NAMALWA (cell line): ENCODE measurements at regions not wholly inside any gene's neighbourhood (a gene's known extent, or its start where the extent isn't known, plus 50 kb on each side); places are given as distances from the start of the nearest gene placed in this dataset.
"Not testable (repeated sequence)": the region's sequence is repeated elsewhere in the genome, so short reads cannot be mapped to it uniquely, and the experiment has no call there.

Experiments
- DNase-seq: peaks from one replicate; pipeline ENCODE4 v3.0.0-alpha.2; 2015; ENCODE audit warnings: low spot score

DNA sequence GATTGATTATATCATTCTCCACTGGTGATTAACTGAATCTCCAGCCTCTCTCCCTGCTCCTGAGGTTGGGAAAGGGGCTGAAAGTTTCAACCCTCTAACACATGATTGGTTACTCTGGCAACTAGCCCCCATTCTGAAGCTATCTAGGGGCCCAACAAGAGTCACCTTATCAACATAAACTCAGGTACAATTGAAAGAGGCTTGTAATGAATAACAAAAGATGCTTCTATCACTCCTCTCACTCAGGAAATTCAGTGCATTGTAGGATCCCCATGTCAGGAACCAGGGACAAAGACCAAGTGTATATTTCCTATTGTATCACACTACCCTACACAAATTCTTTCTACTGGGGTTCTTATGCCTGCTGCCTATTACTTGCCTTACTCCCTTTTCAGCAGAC is 123.9 kb upstream of the SLC13A1 start:
- no peak for DNase-seq

DNA sequence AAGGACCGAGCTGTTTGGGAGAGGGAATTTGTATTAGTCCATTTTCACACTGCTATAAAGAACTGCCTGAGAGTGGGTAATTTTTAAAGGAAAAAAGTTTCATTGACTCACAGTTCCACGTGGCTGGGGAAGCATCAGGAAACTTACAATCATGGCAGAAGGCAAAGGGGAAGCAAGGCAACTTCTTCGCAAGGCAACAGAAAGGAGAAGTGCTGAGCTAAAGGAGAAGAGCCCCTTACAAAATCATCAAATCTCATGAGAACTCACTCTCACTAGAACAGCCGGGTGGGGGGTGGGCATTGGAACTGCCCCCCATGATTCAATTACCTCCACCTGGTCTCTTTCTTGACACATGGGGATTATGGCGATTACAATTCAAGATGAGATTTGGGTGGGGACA is 121.8 kb upstream of the SLC13A1 start:
- not testable (repeated sequence) for DNase-seq

DNA sequence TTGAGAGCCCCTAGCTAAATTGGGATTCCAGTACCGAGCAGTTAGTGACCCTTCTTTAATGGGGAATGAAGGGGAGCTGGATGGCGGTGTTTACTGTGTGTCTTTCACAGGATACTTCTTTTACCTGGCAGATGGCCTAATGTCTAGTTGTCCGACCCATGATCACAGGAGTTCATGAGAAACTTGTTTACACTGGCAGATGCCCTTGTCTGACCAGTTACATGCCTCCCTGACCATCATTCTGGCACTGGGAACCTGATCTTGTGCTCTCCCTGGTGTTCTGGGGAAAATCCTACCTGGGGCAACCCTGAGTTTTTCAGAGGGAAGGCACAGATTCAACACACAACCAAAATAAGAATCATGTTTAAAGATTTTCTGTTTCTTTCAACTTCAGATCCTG is 120.1 kb upstream of the SLC13A1 start:
- DNase-seq: no peak

DNA sequence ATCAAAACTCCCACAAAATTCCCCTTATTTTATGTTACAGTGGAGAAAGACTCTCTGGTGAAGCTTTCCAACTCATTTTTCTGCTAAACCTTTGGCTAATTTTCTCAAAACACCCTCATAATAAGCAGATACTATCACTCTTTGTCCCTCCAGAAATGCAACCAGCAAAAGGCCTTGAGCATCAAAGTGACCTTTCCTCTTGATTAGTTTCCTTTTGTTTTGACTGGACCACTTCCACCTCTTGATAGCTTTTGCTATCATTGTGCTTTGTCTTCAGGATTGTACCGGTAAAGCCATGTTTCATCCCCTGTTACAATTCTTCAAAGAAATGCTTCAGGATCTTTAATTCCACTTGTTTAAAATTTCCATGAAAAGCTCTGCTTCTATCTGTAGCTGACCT is 115.1 kb upstream of the SLC13A1 start:
- DNase-seq: no peak

DNA sequence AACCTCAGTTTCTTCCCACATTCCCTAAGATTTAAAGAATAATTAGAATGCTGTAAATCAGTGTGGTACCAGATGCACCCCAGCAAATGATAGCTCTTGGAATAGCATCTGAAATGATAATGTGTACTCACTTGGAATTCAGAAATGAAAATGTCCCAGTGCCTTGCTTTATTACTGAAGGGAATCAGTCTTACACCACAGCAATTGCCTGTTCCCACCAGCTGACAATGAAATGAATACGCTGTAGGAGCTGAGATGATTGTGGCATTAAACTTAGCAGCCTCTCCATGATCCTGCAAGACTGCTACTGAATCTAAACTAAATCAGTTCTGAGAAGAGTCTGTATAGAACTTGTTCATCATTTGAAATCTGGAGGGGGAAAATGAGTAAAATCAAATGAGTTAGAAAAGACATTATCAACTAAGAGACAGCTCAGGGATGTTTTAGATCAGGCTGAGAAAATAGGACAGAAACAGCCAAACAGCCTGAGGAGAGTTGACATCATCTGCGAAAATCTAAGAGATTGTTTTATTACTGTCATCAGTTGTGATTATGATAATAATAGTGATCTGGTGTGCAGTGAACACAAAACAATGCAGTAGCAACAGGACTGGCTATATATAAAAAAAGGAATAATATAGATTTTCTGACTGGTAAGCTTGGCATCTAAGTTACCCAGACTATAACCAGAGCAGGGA is 108.6 kb upstream of the SLC13A1 start:
- no peak for DNase-seq

DNA sequence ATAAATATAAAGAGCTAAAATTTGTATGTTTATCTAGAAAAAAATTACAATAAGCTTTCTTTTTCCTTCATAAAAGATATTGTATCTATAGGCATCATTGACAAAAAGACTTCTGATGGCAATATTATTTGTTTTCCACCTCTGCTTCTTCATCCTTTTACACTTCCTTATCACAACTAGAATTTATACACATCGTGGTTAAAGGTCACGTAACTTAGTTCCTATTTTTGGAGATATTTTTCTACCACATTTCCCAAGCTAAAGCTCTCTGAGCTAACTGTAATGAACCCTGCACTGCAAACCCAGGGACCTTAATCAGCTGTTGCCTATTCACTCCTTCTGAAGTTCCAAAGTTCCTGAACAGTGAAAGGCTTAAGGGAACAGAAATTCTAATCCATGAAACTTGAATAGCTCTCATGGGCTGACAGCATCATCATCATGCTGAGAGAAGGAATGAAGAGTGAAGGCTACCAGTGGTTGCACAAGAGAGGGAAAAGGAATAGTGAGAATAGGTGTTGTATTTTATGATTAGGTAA is 106.1 kb upstream of the SLC13A1 start:
- no peak for DNase-seq

DNA sequence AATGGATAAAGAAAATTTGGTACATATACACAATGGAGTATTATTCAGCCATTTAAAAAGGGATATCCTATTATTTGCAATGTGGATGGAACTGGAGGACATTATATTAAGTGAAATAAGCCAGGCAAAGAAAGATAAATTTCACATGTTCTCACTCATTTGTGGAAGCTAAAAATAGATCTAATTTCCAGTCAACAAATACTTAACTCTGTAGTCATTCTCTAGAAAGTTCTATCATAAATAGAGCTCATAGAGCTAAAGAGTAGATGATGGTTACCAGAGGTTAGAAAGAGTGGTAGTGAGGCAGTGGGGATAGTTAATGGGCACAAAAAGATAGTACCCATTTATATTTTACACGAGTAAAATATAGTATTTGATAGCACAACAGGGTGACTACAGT is 104.2 kb upstream of the SLC13A1 start:
- no peak for DNase-seq

DNA sequence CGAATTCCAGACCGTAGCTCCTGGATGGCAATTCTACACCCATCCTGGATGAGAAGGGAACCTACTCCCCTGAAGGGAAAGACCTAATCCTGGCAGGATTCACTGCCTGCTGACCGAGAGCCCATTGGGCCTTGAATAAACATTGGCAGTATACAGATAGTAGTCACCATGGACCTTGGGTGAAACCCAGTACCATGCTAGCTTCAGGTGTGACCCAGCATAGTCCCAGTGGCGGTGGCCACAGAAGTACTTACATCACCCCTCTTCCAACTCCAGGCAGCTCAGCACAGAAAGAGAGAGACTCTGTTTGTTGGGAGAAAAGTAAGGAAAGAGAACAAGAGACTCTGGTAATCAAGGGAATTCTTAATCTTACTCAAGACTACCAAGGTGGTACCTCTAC is 97.2 kb upstream of the SLC13A1 start:
- DNase-seq: no peak

DNA sequence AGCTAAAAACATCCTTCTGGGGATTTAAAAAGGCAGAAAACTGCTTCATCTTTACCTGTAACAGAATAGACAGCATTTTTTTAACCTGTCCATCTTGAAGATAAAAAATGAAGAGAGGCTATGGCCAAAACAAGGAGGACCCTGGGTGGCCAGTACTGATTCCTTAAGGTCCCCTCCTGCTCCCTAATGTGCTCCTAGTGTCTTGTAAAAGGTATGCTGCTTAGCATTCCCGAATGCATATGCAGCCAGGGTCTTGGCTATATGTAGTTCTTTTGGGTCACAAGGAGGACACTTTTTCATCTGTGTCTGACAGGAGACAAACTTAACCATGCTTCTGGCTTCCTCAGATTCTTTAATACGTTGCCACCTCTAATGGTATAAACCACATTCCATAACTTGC is 93.9 kb upstream of the SLC13A1 start:
- no peak for DNase-seq

DNA sequence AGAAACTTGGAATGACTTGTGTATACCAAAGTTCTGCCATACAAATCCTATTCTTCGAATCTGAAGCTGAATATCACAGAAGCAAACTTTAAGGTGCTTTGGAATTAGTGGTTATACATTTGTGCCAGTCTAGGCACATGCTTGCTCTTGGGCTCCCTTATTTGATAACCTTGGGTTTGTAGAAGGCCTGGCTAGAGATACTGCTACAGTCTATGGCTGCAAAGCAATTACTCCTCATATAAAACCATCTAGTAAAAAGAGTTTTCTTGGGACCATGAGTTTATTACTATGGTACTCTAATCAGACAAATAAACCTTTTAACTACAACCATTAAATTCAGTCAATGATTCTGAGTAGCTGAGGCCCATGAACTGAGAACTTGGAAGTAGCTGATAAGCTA is 92.5 kb upstream of the SLC13A1 start:
- DNase-seq: no peak

DNA sequence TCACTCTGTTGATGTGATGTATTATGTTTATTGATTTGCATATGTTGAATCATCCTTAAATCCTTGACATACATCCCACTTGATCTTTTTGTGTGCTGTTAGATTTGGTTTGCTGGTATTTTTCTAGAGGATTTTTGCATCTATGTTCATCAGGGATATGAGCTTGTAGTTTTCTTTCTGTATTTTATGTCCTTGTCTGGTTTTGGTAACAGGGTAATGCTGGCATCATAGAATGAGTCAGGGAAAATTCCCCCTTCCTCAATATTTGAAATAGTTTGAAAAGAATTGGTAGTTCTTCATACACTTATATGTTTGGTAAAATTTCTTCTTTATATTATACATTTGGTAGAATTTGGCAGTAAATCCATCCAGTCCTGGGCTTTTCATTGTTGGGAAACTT is 89.4 kb upstream of the SLC13A1 start:
- no peak for DNase-seq

DNA sequence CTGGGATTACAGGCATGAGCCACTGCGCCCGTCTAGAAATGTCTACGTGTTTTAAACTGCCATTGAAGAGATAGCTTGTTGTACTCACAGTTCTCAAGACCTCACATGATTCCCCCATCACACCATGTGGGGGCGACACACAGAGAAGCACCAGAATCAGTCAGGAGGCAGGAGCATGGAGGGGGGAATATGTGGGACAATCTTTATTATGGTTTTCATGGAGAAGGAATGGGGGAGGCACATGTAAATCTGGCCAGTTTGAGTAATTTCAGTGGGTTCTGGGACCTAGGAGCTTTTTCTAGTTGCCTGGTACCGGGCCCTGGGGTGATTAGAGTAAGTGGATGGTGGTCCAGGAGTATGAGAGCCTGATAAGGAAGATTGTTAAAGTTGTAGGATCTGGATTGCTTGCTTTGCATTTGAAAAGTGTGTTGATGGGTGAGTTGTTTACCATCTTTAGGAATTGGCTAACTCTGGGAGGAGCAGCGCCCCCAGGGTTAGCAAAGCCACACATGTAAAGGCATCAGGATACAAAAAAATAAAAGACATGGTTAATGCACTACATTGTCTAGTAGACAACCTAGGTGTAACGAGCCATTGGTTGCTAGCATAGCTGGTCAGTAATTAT is 85.4 kb upstream of the SLC13A1 start:
- peak; percentile 27 for DNase-seq

DNA sequence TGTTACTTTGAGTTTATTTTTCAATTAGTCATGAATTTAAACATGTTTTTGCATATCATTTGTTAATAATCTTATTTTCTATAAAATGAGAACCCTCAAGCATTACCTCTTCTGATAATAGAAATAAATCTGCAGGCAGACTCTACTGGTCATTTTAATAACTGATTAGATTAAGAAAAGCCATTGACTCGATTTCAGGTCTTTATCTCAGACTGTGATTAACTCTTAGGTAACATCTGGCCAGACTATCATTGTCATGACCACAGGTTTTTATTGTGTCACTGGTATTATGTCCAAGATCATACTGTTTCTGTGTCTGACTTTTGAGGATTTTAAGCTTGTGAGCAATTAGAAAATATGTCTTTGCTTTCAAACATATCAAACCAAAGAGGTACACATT is 83.6 kb upstream of the SLC13A1 start:
- no peak for DNase-seq

DNA sequence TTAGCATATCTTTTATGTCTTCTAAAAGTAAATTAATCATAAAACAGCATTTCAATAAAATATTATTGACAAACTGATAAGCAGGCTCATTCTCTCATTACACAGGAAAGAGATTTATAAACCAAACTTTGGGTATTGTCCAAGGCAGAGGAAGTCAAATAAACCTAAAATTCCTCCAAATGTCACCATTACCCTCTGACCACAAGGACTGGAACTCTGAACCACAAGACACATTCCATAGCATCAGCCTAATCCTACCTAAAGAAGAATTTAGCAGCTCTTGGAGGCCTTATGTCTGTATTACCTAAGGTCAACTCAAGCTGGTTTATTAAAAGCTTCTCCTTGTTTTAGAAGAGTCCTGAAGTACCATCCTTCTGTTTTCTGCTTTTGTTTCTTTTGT is 82.4 kb upstream of the SLC13A1 start:
- DNase-seq: no peak

DNA sequence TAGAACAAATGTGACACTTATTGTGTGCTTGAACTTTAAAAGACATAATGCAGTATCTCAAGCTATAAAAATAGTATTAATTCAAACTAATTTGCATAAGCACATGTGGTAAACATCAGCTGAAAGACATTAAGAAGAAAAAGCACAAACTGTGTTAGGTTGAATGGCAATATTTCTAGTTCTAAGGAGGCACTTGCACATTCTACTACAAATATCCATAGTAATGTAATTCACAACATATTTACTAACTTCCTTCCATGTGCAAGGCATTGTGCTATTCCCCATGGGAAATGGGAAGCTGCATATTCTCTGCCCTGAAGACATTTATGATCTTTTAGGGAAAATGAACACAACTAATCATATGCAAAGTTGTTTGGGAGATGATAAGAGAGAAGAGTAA is 80.2 kb upstream of the SLC13A1 start:
- DNase-seq: no peak

DNA sequence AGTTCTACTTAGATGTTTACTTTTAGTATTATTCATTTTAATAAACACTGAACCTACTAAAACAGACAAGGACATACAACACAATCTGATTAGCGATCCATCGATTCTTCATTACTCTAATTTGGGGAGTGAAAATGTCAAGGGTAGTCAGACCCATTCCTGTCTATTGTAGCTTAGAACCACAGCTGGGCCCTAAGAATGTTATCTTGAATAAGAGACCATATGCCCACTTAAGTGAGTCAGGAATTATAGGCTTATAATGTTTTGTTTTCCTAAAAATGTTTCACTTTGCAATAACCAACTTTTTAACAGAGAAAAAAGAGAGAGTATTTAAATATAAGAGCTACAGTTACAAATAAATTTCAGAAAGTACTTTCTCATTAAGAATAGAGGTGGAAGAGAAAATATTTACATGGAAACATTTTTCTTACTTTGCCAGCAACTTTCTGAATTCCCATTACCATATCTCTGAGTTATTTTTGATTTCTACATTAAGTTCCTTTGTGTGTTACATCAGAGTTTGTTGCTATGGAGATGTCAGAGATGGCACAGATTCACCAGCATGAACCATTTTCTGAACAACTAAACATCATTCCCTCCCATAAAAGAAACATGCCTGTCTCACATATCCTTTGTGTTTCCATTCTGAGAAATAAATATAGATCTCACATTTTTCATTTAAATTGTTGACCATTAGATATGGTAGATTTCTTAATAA is 75.4 kb upstream of the SLC13A1 start:
- DNase-seq: no peak

DNA sequence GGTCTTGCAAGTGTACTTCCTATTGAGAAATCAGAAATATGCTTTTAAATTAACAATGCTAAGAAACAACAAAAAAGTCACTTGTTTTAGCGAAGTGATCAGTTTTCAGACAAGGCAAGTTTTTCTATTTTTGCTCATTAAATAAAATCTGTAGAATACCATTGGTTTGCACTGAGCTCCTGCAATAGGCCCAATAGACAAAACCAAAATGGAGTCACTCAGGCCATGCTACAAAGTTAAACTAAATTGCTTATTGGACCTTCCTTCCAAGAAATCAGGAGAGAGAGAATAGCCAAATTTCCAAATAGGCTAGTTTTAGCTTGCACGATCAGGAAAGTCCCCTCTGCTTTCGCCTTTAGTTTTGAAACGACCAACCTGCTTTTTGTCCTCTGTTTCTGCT is 73.4 kb upstream of the SLC13A1 start:
- DNase-seq: no peak

DNA sequence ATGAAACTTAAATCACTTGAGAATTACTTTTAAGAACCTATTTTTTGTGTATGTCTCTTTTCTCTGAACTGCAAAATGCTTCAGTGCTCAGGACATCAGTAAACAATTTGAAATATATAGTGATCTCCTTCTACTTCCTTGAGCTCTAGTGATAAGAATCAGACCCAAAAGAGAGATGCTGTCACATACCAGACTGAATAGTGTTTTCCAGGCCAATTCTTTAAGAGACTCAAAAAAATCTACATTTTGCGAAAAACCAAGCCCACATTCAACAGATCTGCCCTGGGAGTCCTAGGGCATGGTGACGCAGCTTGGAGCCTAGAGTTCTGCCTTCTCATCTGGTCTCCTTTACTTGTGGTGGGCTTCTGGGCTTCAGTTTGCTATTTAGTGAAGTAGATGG is 72.1 kb upstream of the SLC13A1 start:
- DNase-seq: no peak

DNA sequence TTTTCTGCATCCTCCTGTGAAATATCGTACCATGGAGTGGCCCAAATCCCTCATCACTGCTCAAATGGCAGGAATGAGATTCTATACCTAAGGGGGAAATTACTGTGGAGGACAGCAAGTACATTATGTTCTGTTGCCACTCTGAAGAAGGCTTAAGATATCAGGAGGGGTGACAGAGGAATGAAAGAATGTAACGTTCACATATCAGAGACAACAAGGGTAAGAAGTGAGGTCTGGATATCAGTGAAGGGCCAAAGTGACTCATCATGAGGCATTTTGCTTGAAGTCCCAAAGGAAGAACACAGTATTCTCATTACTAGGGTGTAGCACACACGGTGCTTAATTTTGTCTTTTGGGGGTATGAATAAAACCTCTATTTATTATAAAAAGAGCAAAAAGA is 71.5 kb upstream of the SLC13A1 start:
- DNase-seq: no peak

DNA sequence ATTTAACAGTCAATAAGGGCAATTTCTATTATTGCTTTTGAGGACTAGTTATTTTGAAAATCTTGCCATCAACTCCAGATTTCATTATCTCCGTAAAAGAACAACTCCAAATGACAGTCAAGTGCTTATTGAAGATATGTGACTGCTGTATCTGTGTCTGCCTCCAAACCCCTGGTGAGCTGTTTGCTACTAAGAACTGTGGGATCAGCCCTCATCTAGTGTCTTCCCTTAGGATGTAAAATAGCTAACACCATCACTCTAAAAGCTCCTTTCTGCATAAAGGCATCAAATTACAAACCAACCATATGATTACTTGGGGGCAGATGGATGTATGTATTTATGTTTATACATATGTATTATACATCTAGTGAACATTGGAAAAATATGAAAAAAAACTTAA is 70.8 kb upstream of the SLC13A1 start:
- DNase-seq: no peak

DNA sequence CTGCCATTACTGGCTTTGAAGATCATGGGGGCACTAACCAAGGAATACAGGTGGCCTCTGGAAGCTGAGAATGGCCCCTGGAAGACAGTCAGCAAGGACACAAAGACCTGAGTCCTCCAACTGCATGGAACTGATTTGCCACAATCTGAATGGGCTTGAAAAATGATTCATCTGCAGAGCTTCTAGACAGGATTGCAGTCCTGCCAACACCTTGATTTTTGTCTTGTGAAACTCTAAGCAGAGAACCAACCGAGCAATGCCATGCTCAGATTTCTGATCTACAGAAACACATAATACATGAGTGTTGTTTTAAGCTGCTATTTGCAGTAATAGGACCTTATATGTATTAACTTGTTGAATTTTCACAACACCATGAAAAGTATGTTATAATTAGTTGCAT is 66.1 kb upstream of the SLC13A1 start:
- DNase-seq: no peak

DNA sequence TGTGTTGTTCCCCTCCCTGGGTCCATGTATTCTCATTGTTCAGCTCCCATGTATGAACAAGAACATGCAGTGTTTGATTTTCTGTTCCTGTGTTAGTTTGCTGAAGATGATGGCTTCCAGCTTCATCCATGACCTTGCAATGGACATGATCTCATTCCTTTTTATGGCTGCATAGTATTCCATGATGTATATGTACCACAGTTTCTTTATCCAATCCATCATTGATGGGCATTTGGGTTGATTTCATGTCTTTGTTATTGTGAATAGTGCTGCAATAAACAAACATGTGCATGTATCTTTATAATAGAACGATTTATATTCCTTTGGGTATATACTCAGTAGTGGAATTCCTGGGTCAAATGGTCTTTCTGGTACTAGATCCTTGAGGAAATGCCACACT is 65.1 kb upstream of the SLC13A1 start:
- DNase-seq: not testable (repeated sequence)

DNA sequence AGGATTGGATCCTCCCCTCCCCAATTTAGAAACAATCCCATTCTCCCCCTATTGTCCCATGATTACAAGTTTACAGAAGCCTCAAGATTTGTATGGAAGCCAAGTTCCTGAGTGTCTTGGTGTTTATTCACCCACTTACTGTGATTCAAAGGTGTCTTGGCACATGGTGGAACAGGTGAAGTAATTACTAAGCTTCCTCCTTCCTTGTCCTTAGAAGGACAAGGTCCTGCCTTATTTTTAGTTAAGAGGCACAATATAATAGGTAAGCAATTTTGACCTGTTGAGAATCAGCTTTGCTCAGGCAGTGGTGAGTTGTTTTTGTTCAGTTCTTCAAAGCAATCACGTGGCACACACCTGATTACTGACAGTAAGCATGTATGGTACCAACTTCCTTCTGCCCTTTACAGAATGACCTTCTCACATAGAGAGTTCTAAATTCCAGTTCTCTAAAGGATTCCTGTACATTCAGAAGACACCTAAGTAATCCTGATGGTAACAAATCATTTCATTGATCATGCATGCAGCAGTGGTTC is 60.7 kb upstream of the SLC13A1 start:
- no peak for DNase-seq
